HG03066 (cell line): ENCODE measurements at regions not wholly inside any gene's neighbourhood (a gene's known extent, or its start where the extent isn't known, plus 50 kb on each side); places are given as distances from the start of the nearest gene placed in this dataset.
"Not testable (repeated sequence)": the region's sequence is repeated elsewhere in the genome, so short reads cannot be mapped to it uniquely, and the experiment has no call there.

Experiments used
- ATAC-seq: cut with Tn5 transposase; IDR thresholded peaks from one replicate; pipeline ENCODE4 v1.9.1; 2021; ENCODE audit warnings: low read depth; ENCODE audit not compliant: unreplicated experiment

GRCh38 chr7:80082213-80082612 is 52.4 kb upstream of the GNAI1 start:
- no peak for ATAC-seq

GRCh38 chr7:80078886-80079285 is 55.7 kb upstream of the GNAI1 start:
- ATAC-seq = no peak

- no peak for ATAC-seq
These were observed 56.4 kb upstream of the GNAI1 start for GRCh38 chr7:80078159-80078731.

GRCh38 chr7:80070391-80070790 is 64.2 kb upstream of the GNAI1 start:
- no peak for ATAC-seq

GRCh38 chr7:80066639-80067038 is 68.0 kb upstream of the GNAI1 start:
- no peak for ATAC-seq

- ATAC-seq = no peak
These were observed 70.8 kb upstream of the GNAI1 start for GRCh38 chr7:80063834-80064233.

- ATAC-seq = no peak
These were observed 74.3 kb upstream of the GNAI1 start for GRCh38 chr7:80060218-80060806.

GRCh38 chr7:80057488-80057887 is 77.1 kb upstream of the GNAI1 start:
- no peak for ATAC-seq

GRCh38 chr7:80054356-80054755 is 80.3 kb upstream of the GNAI1 start:
- no peak for ATAC-seq

- no peak for ATAC-seq
These were observed 81.5 kb upstream of the GNAI1 start for GRCh38 chr7:80053124-80053523.

GRCh38 chr7:80047856-80048459 is 86.7 kb upstream of the GNAI1 start:
- no peak for ATAC-seq

- no peak for ATAC-seq
These were observed 87.6 kb upstream of the GNAI1 start for GRCh38 chr7:80047032-80047431.

- ATAC-seq = no peak
These were observed 89.8 kb upstream of the GNAI1 start for GRCh38 chr7:80044796-80045195.

GRCh38 chr7:80040752-80041151 is 93.9 kb upstream of the GNAI1 start:
- ATAC-seq = no peak

GRCh38 chr7:80040335-80040734 is 94.3 kb upstream of the GNAI1 start:
- ATAC-seq = no peak

- ATAC-seq = no peak
These were observed 95.3 kb upstream of the GNAI1 start for GRCh38 chr7:80039251-80039884.

- ATAC-seq = no peak
These were observed 96.9 kb upstream of the GNAI1 start for GRCh38 chr7:80037689-80038088.

GRCh38 chr7:80036107-80036506 is 98.5 kb upstream of the GNAI1 start:
- ATAC-seq = no peak

- no peak for ATAC-seq
These were observed 105.9 kb upstream of the GNAI1 start for GRCh38 chr7:80028717-80029116.

GRCh38 chr7:80027611-80028173 is 106.9 kb upstream of the GNAI1 start:
- no peak for ATAC-seq

- no peak for ATAC-seq
These were observed 107.9 kb upstream of the GNAI1 start for GRCh38 chr7:80026766-80027165.

- not testable (repeated sequence) for ATAC-seq
These were observed 114.4 kb upstream of the GNAI1 start for GRCh38 chr7:80020277-80020676.
